ENCODE measurements at regions not wholly inside any gene's neighbourhood (a gene's known extent, or its start where the extent isn't known, plus 50 kb on each side); places are given as distances from the start of the nearest gene placed in this dataset.

DNA sequence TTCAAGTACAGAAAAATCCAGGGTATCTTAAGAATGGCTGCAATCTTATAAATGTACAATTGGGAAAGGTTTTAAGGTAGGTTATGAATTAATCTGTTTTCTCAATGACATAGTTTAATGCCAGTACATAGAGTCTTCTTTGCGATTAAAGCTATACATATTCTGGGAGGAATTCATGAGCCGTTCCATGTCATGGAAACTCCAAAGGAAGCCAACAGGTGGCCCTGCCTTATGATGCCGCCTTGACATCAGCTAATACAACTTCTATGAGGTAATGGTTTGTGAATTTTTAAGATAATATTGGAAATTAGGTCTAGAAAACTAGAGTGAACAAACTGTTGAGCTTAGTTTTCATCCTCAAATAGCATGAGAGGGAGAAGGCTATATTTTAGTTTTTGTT lies 713.4 kb downstream of the EFNA5 start:
- POLR2A ChIA-PET, result no interaction called here
- H2AFZ ChIP-seq (ENCODE audit: low read depth, low read length), result no peak overlapping the region
- H3K36me3 ChIP-seq (ENCODE audit: control insufficient read depth in 2 of 2, extremely low read depth in 1 of 2, insufficient read depth in 2 of 2, low read length in 2 of 2), result no peaks in the 10 kb centered on the region
- CTCF ChIA-PET, result interaction anchor here (0.9 to 1.3 kb wide), 3 partner anchors 10 to 615 kb away, joined by 3 read pairs; no protein-coding TSS in a partner anchor
- no peaks in the 10 kb centered on the region for H4K20me1 ChIP-seq (replicated peaks; ENCODE audit: control insufficient read depth, extremely low read depth, insufficient read depth, low read length)
- no peak overlapping the region for H3K9ac ChIP-seq (replicated peaks; ENCODE audit: extremely low read depth, insufficient read depth, low read length)
- DNase-seq (ENCODE audit: low read depth, low spot score), result no peak
- H3K27ac ChIP-seq (ENCODE audit: insufficient read depth, low read depth, low read length), result no peak overlapping the region
- no peak overlapping the region for H3K4me2 ChIP-seq (ENCODE audit: insufficient read depth, low read length)
- H3K9me3 ChIP-seq (replicated peaks; ENCODE audit: control insufficient read depth, insufficient read depth, low read length), result no peaks in the 10 kb centered on the region
- dilution Hi-C loops (cut with MboI; ENCODE audit: extremely low pct_ligation_motif_present, low sequenced_read_pairs) (no loop called here), intact Hi-C loops (cut with micrococcal nuclease) (no loop called here)
- H3K4me3 ChIP-seq (replicated peaks in 1 of 3; ENCODE audit: insufficient read depth in 1 of 3, low read depth in 1 of 3, low read length in 3 of 3), result no peak overlapping the region
- H3K9me1 ChIP-seq (replicated peaks; ENCODE audit: control insufficient read depth, extremely low read depth, insufficient read depth, low read length), result no peaks in the 10 kb centered on the region
- H3K79me2 ChIP-seq (ENCODE audit: control insufficient read depth, insufficient read depth, low read length), result no peaks in the 10 kb centered on the region
- H3K27me3 ChIP-seq (ENCODE audit: control insufficient read depth in 2 of 2, insufficient read depth in 2 of 2, low read length in 2 of 2), result no peaks in the 10 kb centered on the region
- TF ChIP-seq POLR2A (IDR thresholded peaks at IDR 0.05; ENCODE audit: low read depth, low read length) (no peak), FOS (IDR thresholded peaks at IDR 0.05; ENCODE audit: borderline replicate concordance, insufficient read depth, low read length) (no peak), MYC (IDR thresholded peaks at IDR 0.05; ENCODE audit: low read depth, low read length) (no peak), GATA2 (IDR thresholded peaks at IDR 0.05; ENCODE audit: insufficient read depth, insufficient read length, low read depth, low read length) (no peak), EZH2 (IDR thresholded peaks at IDR 0.05; ENCODE audit: borderline replicate concordance, low read depth, low read length, severe bottlenecking) (no peak), POLR2AphosphoS5 (IDR thresholded peaks at IDR 0.05; ENCODE audit: insufficient read depth, low read depth, low read length) (no peak), JUN (IDR thresholded peaks at IDR 0.05; ENCODE audit: borderline replicate concordance, insufficient read depth, insufficient read length, low read depth) (no peak)
- TF ChIP-seq, protein P1, sequence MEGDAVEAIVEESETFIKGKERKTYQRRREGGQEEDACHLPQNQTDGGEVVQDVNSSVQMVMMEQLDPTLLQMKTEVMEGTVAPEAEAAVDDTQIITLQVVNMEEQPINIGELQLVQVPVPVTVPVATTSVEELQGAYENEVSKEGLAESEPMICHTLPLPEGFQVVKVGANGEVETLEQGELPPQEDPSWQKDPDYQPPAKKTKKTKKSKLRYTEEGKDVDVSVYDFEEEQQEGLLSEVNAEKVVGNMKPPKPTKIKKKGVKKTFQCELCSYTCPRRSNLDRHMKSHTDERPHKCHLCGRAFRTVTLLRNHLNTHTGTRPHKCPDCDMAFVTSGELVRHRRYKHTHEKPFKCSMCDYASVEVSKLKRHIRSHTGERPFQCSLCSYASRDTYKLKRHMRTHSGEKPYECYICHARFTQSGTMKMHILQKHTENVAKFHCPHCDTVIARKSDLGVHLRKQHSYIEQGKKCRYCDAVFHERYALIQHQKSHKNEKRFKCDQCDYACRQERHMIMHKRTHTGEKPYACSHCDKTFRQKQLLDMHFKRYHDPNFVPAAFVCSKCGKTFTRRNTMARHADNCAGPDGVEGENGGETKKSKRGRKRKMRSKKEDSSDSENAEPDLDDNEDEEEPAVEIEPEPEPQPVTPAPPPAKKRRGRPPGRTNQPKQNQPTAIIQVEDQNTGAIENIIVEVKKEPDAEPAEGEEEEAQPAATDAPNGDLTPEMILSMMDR (IDR thresholded peaks at IDR 0.05; ENCODE audit: extremely low read depth in 1 of 2, insufficient read depth in 1 of 2, low read depth in 1 of 2, low read length in 2 of 2), result no peak
- TF ChIP-seq, protein P2, sequence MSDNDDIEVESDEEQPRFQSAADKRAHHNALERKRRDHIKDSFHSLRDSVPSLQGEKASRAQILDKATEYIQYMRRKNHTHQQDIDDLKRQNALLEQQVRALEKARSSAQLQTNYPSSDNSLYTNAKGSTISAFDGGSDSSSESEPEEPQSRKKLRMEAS (IDR thresholded peaks at IDR 0.05; ENCODE audit: insufficient read depth, insufficient read length), result no peak
- FAIRE-seq, result no peak
- H3K4me1 ChIP-seq (ENCODE audit: control insufficient read depth, extremely low read depth, insufficient read depth, low read length), result peaks cover 9% of the 10 kb centered on the region
- BruUV-seq (replicated peaks), result no TSS peak

Measured in endothelial cell of umbilical vein (primary cell).